GM18498 (cell line): ENCODE measurements at regions not wholly inside any gene's neighbourhood (a gene's known extent, or its start where the extent isn't known, plus 50 kb on each side); places are given as distances from the start of the nearest gene placed in this dataset.

Source experiments
- ATAC-seq: cut with Tn5 transposase; IDR thresholded peaks from one replicate; pipeline ENCODE4 v1.9.1; 2021; ENCODE audit warnings: mild to moderate bottlenecking, moderate library complexity; ENCODE audit not compliant: unreplicated experiment

DNA sequence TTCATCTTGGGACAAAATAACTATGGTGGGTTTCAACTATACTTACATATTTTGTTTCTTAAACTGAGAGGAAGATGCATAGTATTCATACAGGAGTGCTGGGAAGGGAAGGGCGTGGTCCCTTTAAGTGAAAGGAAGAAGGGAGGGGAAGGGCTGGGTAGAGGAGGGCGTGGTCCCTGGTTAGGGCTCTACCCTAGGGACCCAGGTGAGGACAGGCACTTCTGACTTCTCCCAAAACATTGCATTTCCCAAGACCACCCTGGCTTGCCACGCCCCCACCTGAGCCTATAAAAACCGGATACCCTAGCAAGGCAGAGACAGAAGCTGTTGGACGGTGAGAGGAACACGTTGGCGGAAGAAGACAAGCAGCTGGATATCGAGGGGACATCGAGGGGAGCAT, 157.6 kb upstream of the PLXNA4 start:
- no peak for ATAC-seq

DNA sequence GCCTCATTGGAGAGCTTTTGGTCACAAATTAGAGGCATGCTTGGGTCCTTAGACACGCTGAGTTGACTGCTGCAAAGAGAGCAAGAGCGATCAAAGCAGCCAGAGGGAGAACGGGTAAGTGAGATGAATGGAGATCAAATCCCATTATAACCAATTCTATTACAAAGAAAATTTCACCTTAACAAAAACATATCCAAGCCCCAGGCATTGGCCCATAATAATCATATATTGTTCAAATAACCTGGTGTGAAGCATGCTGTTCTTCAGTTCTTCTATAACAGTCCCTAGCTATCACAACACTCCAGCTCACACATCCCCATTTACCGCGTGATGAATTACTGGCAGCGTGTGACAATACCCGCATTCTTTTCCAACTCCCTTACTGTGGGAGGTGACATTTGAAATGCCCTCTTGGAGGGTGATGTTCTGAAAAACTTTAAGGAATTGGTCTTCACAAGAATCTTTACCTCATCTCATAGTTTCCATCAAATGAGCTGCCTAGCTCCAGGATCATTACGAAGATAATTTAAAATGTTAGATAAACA, 156.1 kb upstream of the PLXNA4 start:
- ATAC-seq = no peak

DNA sequence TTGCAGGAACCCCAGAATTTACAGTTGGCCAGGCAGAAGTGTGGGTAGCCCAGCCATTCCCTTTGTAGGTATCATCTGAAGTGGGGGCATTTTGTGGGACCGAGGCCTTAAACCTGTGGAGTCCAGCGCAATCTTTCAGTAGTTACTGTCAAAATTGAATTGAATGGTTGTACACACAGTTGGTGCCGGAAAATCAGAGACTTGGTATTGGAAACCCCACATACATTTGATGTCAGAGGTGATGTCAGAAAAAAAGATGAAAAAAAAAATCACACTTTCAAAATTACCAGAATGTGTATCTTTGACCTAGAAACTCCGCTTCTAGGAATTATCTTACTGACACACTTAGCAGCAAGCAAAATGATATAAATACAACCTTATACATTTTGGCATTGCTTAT, 153.8 kb upstream of the PLXNA4 start:
- ATAC-seq = no peak

DNA sequence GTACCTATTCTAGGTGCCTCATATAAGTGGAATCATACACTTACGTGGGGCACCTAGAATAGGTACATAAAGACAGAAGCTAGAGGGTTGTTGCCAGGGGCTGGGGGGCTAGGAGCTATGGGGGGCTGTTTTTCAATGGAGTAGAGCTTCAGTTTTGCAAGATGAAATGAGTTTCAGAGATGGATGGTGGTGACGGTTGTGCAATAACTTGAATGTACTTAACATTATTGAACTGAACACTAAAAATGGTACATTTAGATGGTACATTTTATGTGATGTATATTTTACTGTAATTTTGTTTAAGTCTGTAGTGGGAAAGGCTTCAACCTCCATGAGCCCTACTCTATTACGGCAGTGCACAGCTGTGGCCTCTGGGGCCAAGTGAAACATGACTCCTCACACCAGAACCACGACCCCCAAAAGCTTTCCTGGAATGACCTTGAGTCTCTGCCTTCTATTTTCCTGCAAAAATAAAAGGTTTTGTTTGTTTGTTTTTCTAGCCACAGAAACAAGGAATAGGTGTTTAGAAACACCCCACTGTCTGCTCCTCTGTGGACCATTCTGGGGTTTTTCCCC, 147.3 kb upstream of the PLXNA4 start:
- no peak for ATAC-seq

DNA sequence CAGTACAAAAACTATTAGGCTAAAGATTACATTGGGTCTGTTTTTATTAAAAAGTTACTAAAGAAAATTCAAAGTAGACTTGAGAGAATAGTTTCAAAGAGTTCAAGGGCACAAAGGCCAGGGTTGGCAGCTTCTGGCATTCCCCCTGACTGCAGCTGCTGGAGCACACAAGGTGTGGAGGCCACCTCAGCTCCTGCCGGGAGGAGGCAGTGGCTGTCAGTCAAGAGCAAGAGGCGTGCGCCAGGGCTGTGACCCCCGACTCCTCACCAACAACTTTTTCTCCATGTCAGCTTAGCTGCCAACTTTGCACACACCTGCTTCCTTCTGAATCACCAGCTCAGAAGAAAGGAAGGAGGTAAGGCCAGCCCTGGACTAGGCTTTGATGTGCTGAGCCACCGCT, 144.6 kb upstream of the PLXNA4 start:
- no peak for ATAC-seq

DNA sequence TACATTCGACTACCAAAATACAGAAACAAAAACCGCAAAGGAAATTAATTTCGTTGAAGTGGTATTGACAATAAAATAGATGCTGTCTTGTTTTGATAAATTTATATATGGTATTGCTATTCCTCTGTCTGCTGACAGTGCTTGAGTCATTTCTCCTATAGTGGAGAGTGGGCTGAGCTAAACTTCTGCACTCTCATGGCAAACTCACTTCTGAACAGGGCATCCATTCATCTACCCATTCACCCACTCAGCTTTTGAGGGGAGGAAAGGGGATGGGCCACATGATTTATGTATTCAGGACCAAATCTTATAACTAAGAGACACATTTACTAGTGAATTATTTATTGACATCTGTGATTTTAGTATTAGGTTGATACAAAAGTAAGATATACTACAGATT, 137.6 kb upstream of the PLXNA4 start:
- no peak for ATAC-seq

DNA sequence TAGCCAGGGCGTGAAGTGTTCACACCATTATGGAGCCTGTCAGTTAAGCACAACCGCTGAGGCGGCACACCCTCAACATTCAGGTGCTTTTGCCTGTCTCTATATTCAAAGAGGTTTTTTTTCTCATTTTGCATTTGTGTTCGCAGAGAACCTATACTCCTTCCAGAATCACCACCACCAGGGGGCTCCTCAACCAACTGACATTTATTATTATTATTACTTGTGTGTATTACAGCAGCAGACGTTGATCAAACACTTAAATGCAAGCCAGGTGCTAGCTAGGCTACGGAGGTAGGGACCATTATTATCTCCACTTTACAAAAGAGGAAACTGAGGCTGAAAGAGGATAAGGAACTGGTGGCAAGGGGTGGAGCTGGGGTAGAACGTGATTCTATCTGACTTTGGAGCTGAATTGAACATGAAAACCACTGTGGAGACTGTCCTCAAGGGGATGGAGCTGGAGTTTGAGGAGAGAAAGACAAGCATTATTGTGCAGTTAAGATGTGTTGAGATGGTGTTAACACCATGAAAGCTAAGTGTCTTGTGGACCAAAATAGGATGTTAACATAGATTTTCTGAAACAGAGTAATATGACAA, 133.8 kb upstream of the PLXNA4 start:
- no peak for ATAC-seq

DNA sequence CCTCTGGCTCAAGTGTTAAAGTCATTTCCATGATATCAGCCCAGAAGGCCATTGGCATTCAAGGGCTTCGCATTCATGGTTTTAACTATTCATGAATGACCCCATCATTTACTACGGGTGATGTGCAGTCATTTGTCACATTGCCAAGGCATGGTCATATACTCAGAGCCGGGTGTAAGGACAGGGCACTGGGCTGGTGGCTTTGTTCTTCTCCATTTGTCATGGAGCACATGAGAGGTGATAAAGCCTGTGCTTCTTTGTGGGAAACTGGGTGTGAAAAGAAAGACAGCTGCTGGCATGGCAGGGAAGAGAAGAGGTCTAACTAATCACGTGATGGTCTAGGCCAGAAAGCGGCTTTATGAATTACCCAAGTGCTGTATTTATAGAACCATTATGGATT, 132.2 kb upstream of the PLXNA4 start:
- no peak for ATAC-seq

DNA sequence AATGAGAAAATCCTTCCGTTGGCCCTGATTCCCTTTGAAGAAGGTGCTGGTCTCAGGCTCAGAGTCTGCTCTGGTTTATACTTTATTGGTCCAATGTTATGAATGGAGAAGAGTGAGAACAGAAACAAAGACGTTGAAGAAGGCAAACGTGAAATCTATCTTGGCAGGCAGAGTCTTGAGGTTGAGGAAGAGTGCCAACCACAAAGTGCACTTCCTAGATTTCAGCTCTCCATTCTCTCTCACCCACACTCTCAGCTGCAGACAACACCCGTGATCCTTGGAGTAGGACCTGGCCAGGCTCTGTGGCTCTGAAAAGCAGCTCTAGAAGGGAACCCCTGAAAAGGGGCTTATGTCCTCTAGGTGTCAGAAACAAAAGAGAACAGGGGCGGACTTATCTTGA, 128.9 kb upstream of the PLXNA4 start:
- ATAC-seq = no peak

DNA sequence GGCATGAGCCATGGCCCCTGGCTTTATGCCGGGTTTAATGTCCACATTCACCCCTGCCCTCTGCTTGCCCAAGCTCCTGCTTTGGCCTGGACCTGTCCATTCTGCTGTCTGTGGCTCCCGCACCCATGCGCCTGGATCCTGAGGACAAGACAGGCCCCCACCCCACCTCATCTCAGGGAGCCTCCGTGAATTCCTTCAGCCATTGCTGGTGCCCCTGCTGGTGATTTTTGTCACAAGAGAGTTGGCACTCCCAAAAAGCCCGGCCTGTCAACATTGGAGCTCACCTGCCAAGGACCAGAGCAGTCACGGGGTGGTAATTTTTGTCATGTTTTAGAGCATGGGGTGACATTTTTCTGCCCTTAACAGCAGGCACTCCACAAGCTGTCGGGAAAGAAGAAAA, 127.5 kb upstream of the PLXNA4 start:
- no peak for ATAC-seq

DNA sequence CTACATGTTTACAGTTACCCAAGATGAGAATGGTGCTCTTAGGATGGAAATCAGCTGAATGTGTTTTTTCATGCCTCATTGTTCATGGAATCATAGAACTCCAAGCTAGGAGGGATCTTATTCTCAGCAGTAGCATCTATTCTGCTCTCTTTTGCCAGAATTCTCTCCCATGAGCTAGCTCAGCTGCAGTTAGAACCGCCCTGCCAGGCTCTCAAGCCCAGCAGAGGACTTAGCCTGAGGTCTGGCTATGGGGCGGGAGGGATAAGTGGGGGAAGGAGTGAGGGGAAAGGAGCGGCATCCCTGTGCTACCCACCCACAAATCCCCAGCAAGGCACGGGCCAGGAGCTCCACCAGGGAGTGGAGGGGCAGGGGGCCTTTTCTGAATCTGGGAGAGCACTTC, 120.7 kb upstream of the PLXNA4 start:
- no peak for ATAC-seq

DNA sequence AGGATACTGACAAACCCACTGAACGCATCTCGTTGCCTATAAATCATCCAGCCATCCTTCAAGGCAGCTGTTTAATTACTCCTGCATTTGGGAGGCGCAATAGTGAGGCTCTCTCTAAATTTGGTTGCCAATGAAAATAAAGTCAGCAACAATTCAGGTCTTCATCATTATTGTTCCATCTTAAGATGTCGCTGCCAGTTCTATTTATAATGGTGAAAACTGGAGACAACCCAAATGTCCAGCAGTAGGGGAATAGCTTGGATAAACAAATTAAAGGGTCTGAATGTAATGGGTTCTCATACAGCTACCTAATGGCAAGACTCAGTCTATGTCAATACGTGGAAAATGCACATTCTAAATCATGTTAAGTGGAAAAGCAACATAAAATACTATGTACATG, 120.1 kb upstream of the PLXNA4 start:
- ATAC-seq = no peak

DNA sequence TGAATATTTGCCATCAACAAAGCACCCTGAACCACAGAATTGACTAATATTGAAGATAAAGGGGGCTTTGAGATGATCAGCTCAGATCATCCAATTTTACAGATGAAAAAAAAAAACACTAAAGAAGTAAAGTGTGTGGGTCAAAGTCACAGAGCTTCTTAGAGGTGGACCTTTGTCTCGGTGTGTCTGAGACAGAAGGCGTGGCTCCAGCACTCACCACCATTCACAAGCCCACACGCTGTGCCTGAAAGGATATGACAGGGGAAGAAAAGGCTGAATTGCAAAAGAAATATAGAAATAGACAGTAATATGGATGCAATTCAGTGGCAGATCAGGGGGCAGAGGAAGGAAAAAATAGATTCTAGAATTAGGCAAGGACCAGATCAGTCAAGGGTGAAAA, 114.9 kb upstream of the PLXNA4 start:
- ATAC-seq = no peak

DNA sequence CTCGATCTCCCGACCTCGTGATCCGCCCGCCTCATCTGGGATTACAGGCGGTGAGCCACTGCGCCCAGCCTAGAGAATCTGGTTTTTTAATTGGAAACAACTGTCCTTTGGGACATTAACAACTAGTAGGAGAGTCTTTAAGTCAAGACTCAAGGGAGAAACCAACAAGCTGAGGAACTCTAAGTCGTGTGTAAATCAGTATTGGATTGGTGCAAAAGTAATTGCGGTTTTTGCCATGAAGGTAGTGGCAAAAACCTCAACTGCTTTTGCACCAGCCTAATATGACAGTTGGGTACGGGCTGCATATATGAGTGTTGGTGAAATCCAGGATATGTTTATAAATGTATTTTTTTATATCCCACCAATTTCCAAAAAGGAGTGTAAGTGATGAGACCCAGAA, 113.9 kb upstream of the PLXNA4 start:
- ATAC-seq = no peak

DNA sequence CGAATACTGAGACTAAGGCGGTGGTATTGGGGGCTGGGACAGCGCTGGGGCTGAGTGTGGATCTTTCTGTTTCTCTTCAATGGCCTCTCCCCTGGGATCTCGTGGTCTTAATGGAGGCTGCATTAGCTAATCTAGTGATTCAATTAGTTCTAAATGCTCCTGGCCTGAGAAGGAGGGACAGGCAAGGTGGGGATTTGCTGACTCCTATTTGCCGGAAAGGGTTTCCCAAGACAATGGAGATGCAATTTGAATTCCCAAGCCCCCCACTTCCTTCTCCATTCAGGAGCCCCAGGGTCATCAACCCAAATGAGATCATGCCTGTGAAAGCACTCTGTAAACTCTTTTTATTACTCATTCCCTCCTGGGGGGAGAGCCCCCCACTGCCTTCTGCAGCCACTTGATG, 111.7 kb upstream of the PLXNA4 start:
- ATAC-seq = no peak

DNA sequence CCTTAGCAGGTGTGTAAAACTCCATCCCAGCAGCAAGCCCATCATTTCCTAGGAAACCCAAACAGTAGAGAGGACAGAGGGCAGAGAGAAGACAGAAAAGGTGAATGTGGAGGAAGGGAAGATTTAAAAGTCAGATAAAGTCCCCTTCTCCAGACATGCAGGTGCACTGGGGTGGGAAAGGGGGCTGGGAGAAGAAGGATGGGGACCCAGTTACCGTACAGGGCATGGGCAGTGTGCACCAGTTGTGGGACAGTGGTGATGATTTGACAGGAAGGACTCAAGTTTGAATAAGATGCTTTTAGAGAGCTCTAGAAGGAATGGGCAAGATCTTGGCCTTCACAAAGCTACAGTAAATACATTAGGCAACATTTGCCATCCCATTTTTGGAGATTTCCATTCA, 110.7 kb upstream of the PLXNA4 start:
- ATAC-seq = no peak

DNA sequence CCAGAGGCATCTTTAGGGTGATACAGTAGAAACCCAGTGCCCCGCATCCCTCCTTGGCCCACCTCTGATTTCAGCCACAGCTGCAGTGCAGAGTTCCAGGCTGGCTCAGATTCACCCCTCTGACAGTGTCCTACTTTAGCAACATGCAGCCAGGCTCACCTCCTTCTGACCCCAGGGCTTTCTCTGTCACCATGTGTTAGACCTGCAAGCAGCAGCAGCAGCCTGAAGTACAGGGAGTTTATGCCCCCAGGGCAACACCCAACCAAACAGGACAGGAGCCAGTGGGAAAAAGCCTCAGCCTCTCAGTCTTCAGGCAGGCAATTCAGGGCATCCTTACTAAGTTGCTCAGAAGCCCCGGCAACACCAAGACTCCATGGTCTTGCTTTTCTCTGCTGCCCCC, 109.0 kb upstream of the PLXNA4 start:
- ATAC-seq = no peak

DNA sequence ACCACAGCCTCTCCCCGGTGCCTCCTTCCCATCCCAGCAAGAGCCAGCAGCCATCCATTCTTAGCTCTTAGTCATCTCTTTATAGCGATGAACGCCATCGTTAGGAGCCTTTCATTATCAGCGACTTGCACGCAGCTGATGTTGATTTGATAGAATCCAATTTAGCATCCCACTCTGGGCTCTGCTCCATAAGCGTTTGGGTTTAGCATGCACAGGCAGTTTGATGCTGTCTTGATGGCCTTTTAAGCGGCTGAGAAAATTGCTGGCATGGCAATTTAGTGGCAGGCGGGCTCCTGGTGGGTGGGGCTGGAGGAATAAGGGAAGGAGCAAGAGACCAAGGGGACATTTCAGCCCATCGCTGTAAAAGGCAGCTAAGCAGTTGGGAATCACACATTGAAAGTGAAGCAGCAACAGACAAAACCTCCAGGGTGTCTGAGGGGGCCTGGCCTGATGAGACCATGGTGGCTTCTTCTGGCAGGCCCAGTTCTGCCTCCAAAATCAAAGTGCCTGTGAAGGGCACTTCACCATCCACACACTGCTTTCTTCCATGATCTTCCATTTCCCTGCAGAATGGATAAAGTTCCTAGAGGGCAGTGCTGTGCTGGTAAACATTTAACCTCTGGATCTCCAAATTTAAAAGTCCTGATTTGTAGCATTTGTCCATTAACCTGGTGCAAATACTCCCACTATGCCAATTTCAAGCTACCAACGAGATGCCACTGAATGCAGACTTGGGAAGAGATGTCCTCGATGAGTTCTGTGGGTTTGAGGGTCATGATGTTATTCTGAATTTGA, 107.8 kb upstream of the PLXNA4 start:
- ATAC-seq = no peak

DNA sequence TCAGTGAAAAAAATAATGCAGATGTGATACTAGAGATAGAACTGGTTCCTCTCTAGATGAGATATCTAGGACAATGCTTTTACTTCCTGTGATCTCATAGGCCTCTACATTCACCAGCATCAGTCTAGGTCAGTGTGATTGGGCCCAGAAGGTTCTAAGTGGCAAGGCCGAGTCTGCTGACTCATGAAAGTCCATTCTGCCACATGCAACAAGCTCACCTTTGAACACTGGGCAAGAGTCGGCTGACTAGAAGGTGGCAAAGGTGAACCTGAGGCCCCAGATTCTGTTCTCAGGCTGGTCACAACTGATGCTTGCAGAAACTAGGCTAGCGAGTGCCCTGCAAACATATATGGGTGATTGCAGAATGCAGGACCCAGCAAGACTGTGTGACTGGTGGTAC, 105.7 kb upstream of the PLXNA4 start:
- no peak for ATAC-seq

DNA sequence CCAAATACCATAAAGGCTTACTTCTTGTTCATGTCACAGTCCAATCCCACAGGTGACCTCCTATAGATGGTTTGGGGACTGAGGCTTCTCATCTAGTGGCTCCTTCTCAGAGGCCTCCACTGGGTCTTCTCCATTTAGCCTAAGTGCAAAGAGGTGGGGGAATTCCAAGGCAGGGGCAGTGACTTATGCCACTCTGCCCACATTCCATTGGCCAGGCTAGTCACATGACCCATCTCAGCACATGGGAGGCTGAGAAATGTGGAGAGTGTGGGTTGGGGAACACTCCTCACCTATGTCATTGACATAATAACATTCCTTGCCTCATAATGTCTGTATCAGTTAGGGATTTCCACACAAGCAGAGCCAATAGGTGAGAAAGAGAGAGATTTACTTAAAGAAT, 104.3 kb upstream of the PLXNA4 start:
- no peak for ATAC-seq

DNA sequence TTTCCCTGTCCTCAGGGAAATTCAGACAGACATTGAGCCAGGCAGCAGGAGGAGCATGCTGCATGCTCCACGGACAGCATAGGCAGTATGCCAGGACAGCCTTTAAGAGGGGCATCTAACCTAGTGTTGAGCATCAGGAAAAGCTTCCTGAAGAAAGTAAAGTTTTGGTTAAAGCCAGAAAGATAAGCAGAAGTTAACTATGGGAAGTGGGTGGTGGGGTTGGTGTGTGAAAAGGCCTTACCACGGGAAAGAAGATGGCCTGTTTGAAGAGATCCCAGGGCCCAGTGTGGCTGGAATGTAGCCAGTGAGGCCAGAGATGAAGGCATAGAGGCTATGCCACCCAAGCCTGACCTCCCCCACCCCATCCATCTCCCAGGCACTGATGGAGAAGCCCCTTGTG, 102.4 kb upstream of the PLXNA4 start:
- no peak for ATAC-seq

DNA sequence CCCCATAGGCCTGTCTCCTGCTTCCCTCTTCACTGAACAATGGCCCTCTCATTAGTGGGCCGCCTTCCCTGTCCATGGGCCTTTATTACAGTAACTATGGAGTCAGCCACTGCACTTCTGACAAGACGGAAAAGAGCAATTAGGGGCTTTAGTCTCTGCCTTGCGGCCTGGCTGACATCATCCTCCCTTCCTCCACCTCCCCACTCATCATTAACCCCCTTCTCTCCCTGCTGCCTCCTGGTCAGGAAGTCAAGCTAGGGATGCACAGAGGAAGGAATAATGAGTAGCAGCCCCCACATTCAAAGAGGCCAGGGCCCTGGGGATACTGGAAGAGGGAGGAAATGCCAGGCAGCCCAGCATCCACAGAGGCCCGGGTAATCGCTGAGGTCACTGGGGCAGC, 101.6 kb upstream of the PLXNA4 start:
- no peak for ATAC-seq
